ENCODE measurements at regions not wholly inside any gene's neighbourhood (a gene's known extent, or its start where the extent isn't known, plus 50 kb on each side); places are given as distances from the start of the nearest gene placed in this dataset.

GRCh38 chr20:63056236-63057170 is 49.7 kb upstream of the BHLHE23 start:
- ATAC-seq (ENCODE audit: low read depth) (peak; percentile 45), DNase-seq (ENCODE audit: low spot score) (peak; percentile 78)
- H3K27ac ChIP-seq (ENCODE audit: poor library complexity, severe bottlenecking) = no peak overlapping the region
- H3K27me3 ChIP-seq (ENCODE audit: insufficient read depth, poor library complexity, severe bottlenecking) = peaks cover 60% of the 10 kb centered on the region
- H3K36me3 ChIP-seq (ENCODE audit: low read depth) = no peaks in the 10 kb centered on the region
- H3K4me1 ChIP-seq (ENCODE audit: insufficient read depth, poor library complexity, severe bottlenecking) = no peaks in the 10 kb centered on the region
- peak; percentile 99 for TF ChIP-seq CTCF (IDR thresholded peaks at IDR 0.05; ENCODE audit: poor library complexity, severe bottlenecking)
- H3K9me3 ChIP-seq (ENCODE audit: severe bottlenecking) = no peaks in the 10 kb centered on the region
- no peak overlapping the region for H3K4me3 ChIP-seq (ENCODE audit: severe bottlenecking)
